WI38 (cell line): ENCODE measurements at regions not wholly inside any gene's neighbourhood (a gene's known extent, or its start where the extent isn't known, plus 50 kb on each side); places are given as distances from the start of the nearest gene placed in this dataset.

Experiments
- H3K4me3 ChIP-seq: 2 replicates; pipeline ENCODE4 v1.5.1; 2011; ENCODE audit warnings: low read depth, mild to moderate bottlenecking, control low read depth, low read length
- TF ChIP-seq, protein P1 (sequence below): IDR thresholded peaks from 2 replicates; pipeline ENCODE4 v1.5.1; 2012; ENCODE audit warnings: low read depth, mild to moderate bottlenecking, control low read depth, low read length

DNA sequence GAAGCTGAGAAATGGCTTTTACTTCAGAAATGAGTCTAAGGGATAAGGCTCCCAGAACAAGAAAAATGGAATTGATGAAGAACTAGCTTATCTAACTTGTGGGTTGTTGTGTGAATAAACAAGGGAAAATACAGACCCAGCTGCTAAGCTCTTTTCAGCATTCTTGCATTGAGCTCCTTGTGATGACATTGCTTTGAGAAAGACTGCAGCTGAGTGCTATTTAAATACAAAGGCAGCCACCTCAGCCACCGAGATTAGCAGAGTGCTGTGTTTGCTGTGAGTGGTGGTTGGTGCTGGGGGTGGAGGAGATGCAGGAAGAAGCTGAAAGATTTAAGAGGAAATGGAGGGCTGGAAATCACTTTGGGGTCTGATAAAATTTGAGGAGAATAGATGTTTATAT, 396.0 kb upstream of the PRICKLE1 start:
- TF ChIP-seq, protein P1, sequence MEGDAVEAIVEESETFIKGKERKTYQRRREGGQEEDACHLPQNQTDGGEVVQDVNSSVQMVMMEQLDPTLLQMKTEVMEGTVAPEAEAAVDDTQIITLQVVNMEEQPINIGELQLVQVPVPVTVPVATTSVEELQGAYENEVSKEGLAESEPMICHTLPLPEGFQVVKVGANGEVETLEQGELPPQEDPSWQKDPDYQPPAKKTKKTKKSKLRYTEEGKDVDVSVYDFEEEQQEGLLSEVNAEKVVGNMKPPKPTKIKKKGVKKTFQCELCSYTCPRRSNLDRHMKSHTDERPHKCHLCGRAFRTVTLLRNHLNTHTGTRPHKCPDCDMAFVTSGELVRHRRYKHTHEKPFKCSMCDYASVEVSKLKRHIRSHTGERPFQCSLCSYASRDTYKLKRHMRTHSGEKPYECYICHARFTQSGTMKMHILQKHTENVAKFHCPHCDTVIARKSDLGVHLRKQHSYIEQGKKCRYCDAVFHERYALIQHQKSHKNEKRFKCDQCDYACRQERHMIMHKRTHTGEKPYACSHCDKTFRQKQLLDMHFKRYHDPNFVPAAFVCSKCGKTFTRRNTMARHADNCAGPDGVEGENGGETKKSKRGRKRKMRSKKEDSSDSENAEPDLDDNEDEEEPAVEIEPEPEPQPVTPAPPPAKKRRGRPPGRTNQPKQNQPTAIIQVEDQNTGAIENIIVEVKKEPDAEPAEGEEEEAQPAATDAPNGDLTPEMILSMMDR = no peak
- H3K4me3 ChIP-seq = no peak overlapping the region

DNA sequence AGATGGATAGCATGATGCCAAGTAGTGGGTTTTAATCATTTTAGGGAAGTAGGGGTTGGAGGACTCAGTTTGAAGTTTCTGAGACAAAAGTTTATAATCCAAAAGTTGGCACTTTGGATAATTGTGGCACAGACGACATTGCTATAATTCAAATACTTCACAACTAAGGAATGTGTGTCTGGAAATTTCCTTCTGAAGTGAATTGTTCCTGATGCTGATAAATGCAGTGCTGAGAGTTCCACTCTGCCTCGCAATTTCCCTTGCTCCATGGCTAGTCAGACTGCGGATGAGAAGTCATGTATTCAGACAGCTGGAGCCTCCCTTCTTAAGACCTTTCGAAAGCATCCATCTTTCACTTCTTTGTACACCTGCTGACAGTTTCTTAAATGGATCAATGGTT, 393.3 kb upstream of the PRICKLE1 start:
- TF ChIP-seq, protein P1 = no peak
- no peak overlapping the region for H3K4me3 ChIP-seq

DNA sequence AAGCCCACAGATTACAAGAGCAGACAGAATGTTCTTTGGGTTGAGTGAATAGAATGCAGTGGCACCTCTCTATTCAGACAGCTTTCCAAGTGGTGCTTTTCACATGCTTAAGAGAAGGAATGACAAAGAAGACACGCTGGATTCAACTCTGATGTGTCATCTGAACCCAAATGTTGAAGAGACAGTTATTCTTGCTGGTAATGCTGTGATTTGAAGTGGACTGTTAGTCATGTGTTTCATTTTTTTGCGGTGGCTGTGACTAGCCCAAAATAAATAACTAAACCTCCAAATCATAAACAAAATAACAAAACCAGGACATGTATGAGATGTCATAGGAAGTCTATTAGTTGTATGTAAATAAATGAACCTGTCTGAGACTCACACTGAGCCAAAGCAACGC, 391.8 kb upstream of the PRICKLE1 start:
- TF ChIP-seq, protein P1 = no peak
- no peak overlapping the region for H3K4me3 ChIP-seq

DNA sequence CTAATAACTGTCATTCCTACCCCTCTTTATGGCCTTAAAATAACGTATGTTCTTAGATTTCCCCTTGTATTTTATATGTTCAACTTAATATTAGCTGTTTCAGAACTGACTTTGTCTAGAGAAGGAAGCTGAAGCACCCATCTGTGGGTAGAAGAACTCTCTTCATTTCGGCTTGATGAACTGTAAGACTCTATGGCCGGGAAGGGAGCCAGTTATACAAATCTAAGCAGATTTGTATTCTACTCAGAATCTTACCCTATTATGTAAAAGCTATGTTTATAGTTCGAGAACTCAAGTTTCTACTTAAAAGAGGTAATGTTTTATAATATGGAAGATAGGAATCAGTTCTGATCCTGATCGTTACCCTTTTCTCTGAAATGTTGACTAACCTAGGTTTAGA, 390.9 kb upstream of the PRICKLE1 start:
- TF ChIP-seq, protein P1 = no peak
- no peak overlapping the region for H3K4me3 ChIP-seq

DNA sequence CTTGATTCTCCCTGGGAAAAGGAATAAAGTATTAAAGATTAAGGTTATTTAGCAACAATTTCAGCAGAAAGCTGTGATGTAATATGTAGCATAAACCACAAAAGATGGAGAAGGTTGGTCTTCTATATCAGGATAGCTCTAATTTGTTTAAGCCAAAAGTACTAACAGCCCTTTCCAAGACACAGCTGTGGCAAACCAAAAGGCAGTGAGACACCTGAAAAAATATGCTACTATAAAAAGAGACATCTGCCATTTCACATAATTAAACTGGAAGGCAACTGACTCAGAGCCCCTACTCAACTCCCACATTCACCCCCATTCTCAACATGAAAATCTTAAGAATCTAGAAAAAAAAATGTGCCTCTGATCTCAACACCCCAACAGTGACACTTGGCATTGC, 390.2 kb upstream of the PRICKLE1 start:
- H3K4me3 ChIP-seq = no peak overlapping the region

DNA sequence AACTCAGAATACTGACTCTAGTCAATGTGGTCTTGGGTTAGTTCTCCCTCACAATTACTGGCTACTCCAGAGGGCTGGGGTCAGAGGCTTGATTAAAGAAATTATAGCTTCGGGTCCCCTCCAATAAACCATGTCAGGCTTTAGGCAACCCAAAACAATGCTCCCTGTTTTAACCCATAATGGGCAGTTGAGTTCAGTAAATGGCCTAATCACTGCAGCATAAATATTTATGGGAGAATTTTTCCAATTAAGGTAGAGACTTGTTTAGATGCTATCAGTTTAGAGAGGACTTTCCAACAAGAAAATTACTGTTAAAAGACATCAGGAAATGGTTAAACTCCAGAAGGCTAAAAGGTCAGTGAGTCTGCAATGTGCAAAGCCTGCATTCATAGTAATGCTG, 389.2 kb upstream of the PRICKLE1 start:
- TF ChIP-seq, protein P1 = no peak
- H3K4me3 ChIP-seq = no peak overlapping the region

More for the DNA sequence above, 390.2 kb upstream of the PRICKLE1 start:
- TF ChIP-seq, protein P1 = no peak

DNA sequence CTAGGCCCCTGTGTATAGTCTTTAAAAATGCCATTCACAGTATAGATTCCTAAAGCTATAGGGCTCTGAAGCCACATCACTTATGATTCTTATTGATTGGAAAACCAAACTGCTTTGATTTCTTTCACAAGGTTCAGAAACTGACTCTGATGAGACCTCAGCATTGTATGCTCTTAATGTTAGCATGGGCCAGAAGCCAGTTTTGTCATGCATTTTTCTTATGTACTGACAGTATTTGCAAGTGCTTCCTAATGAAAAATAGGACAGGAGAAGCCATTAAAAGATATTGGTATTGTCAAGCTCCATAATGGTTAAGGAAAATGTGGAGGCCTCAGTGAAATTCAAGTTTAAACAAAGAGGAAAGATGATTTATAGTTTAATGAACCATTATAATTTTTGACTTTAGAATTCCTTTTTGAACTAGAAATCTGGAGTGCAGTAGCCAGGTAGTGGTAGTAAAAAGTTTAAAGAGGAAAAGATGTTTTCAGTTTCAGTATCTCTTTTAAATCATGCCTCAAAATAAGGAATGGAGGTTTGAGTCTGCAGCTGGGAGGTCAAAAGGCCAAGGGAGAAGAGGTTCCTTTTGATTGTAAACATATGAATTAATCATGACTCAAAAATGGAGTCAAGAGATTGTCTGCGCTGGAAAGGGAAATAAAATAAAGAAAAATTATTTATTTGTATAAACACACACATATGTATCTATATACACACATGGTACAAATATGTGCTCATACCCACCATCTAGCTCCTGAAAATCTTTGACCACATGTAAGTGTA, 388.1 kb upstream of the PRICKLE1 start:
- H3K4me3 ChIP-seq = no peak overlapping the region
- TF ChIP-seq, protein P1 = no peak
